H1 (cell line): ENCODE measurements at regions not wholly inside any gene's neighbourhood (a gene's known extent, or its start where the extent isn't known, plus 50 kb on each side); places are given as distances from the start of the nearest gene placed in this dataset.

Experiments
- CTCF ChIA-PET: fragments of 300-600 bp; sonication (Branson Sonifier 250); formaldehyde crosslinking; loops from one replicate; lab custom pipeline; 2021; ENCODE audit not compliant: partially characterized antibody; lab: Charles Lee
- POLR2A ChIA-PET: fragments of 300-600 bp; sonication (Branson Sonifier 250); formaldehyde crosslinking; loops from one replicate; lab custom pipeline; 2021; ENCODE audit warnings: inconsistent platforms; ENCODE audit not compliant: partially characterized antibody; lab: Charles Lee
- DNase-seq, 2 experiments: peaks; one replicate each; pipeline versions ENCODE4 v3.0.0 to v3.0.0-alpha.2; 2010 to 2022; ENCODE audit warnings: low spot score in 2 of 2, low read depth in 1 of 2, mixed read lengths in 1 of 2
- FAIRE-seq: peaks from 2 replicates; lab custom pipeline; 2011; peaks lifted over from hg19 to GRCh38; lab: Jason Lieb, UNC
- H2AFZ ChIP-seq: 2 replicates; pipeline ENCODE4 v1.8.1; 2012; ENCODE audit warnings: low read length, inconsistent platforms
- H2AK5ac ChIP-seq: 2 replicates; pipeline ENCODE4 v1.6.1; 2013; ENCODE audit warnings: low read depth, low read length
- H2BK120ac ChIP-seq: replicated peaks from 2 replicates; pipeline ENCODE3; 2013; ENCODE audit warnings: low read depth, low read length, inconsistent platforms
- H2BK12ac ChIP-seq: 2 replicates; pipeline ENCODE4 v1.6.1; 2013; ENCODE audit warnings: low read depth, low read length
- H2BK15ac ChIP-seq: 2 replicates; pipeline ENCODE4 v1.6.1; 2013; ENCODE audit warnings: low read length
- H2BK20ac ChIP-seq: 2 replicates; pipeline ENCODE4 v1.6.1; 2013; ENCODE audit warnings: low read length
- H2BK5ac ChIP-seq: 2 replicates; pipeline ENCODE4 v1.6.1; 2013; ENCODE audit warnings: low read depth, low read length
- H3K14ac ChIP-seq: 2 replicates; pipeline ENCODE4 v1.6.1; 2013; ENCODE audit warnings: inconsistent platforms; ENCODE audit not compliant: insufficient read length
- H3K18ac ChIP-seq: 2 replicates; pipeline ENCODE4 v1.6.1; 2013; ENCODE audit warnings: low read length; ENCODE audit errors: extremely low read depth
- H3K23ac ChIP-seq: 2 replicates; pipeline ENCODE4 v1.6.1; 2013; ENCODE audit warnings: inconsistent platforms; ENCODE audit not compliant: insufficient read length
- H3K23me2 ChIP-seq: 2 replicates; pipeline ENCODE4 v1.6.1; 2013; ENCODE audit warnings: low read depth, low read length
- H3K27ac ChIP-seq: 2 replicates; pipeline ENCODE4 v1.6.1; 2011; ENCODE audit warnings: low read depth, low read length, inconsistent platforms
- H3K27me3 ChIP-seq, 4 experiments: replicated peaks in 1 of 4; 1 replicate in 1 of 4; 2 replicates in 3 of 4; pipeline versions ENCODE4 v1.6.1 to v1.8.1; 2011 to 2013; ENCODE audit warnings: low read length in 3 of 4, mild to moderate bottlenecking in 3 of 4, inconsistent platforms in 2 of 4, mixed read lengths in 2 of 4, moderate library complexity in 1 of 4; ENCODE audit not compliant: control insufficient read depth in 3 of 4, insufficient read depth in 3 of 4; ENCODE audit errors: extremely low read depth in 1 of 4
- H3K36me3 ChIP-seq, 4 experiments: 2 replicates each; pipeline versions ENCODE4 v1.6.1 to v1.8.1; 2011 to 2013; ENCODE audit warnings: mild to moderate bottlenecking in 4 of 4, low read length in 3 of 4, moderate library complexity in 2 of 4, control low read depth in 1 of 4, inconsistent platforms in 1 of 4; ENCODE audit not compliant: insufficient read depth in 4 of 4, control insufficient read depth in 2 of 4
- H3K4ac ChIP-seq: replicated peaks from 2 replicates; pipeline ENCODE3; 2013; ENCODE audit warnings: low read length, low read depth, mixed read lengths, inconsistent platforms; ENCODE audit not compliant: insufficient read length
- H3K4me1 ChIP-seq, 4 experiments: replicated peaks in 1 of 4; 1 replicate in 1 of 4; 2 replicates in 3 of 4; pipeline versions ENCODE4 v1.6.1 to v1.8.1; 2011 to 2013; ENCODE audit warnings: low read length in 3 of 4, inconsistent platforms in 2 of 4, mixed read lengths in 1 of 4; ENCODE audit not compliant: insufficient read depth in 4 of 4, control insufficient read depth in 3 of 4
- H3K4me2 ChIP-seq, 2 experiments: 2 replicates each; pipeline versions ENCODE4 v1.6.1 to v1.8.1; 2011 to 2013; ENCODE audit warnings: low read depth in 2 of 2, low read length in 2 of 2, control low read depth in 1 of 2, inconsistent platforms in 1 of 2, mild to moderate bottlenecking in 1 of 2; ENCODE audit not compliant: insufficient read depth in 1 of 2
- H3K4me3 ChIP-seq, 4 experiments: fragments of 200-600, 300-600 bp in 1 of 4; sonication (generic), shearing (Covaris generic), sonication (Bioruptor Twin) in 1 of 4; 2 replicates each; pipeline versions ENCODE4 v1.5.1 to v1.8.1; 2011 to 2016; ENCODE audit warnings: low read length in 4 of 4, low read depth in 3 of 4, control low read depth in 2 of 4, inconsistent platforms in 2 of 4, mild to moderate bottlenecking in 2 of 4, mixed read lengths in 1 of 4, moderate library complexity in 1 of 4; ENCODE audit not compliant: insufficient read depth in 2 of 4; ENCODE audit errors: extremely low read depth in 1 of 4
- H3K56ac ChIP-seq: replicated peaks from 2 replicates; pipeline ENCODE3; 2013; ENCODE audit warnings: low read depth, mild to moderate bottlenecking, mixed read lengths, low read length, inconsistent platforms; ENCODE audit not compliant: insufficient read length
- H3K79me1 ChIP-seq: 2 replicates; pipeline ENCODE4 v1.6.1; 2013; ENCODE audit warnings: low read depth, low read length, control low read depth
- H3K79me2 ChIP-seq, 2 experiments: 2 replicates each; pipeline versions ENCODE4 v1.6.1 to v1.8.1; 2012 to 2013; ENCODE audit warnings: low read length in 2 of 2, mild to moderate bottlenecking in 2 of 2, inconsistent platforms in 1 of 2; ENCODE audit not compliant: insufficient read depth in 2 of 2, control insufficient read depth in 1 of 2
- H3K9ac ChIP-seq, 4 experiments: replicated peaks in 1 of 4; 1 replicate in 1 of 4; 2 replicates in 3 of 4; pipeline versions ENCODE4 v1.6.1 to v1.8.1; 2011 to 2013; ENCODE audit warnings: low read depth in 3 of 4, low read length in 3 of 4, control low read depth in 2 of 4, mild to moderate bottlenecking in 2 of 4, moderate library complexity in 2 of 4, inconsistent platforms in 1 of 4; ENCODE audit errors: extremely low read depth in 1 of 4
- H3K9me3 ChIP-seq, 2 experiments: 2 replicates each; pipeline versions ENCODE4 v1.6.1 to v1.8.1; 2012 to 2013; ENCODE audit warnings: mild to moderate bottlenecking in 2 of 2, moderate library complexity in 2 of 2, control low read depth in 1 of 2, inconsistent platforms in 1 of 2, low read depth in 1 of 2, low read length in 1 of 2, mixed read lengths in 1 of 2; ENCODE audit not compliant: insufficient read depth in 2 of 2
- H4K20me1 ChIP-seq, 2 experiments: replicated peaks in 1 of 2; 2 replicates each; pipeline versions ENCODE3 to v1.8.1; 2011 to 2013; ENCODE audit warnings: inconsistent platforms in 2 of 2, low read length in 2 of 2, mild to moderate bottlenecking in 1 of 2; ENCODE audit not compliant: insufficient read depth in 2 of 2, control insufficient read depth in 1 of 2
- H4K5ac ChIP-seq: 2 replicates; pipeline ENCODE4 v1.6.1; 2013; ENCODE audit warnings: low read length, low read depth, mixed read lengths, inconsistent platforms; ENCODE audit not compliant: insufficient read length
- H4K8ac ChIP-seq: 2 replicates; pipeline ENCODE4 v1.8.0; 2013; ENCODE audit warnings: mild to moderate bottlenecking, moderate library complexity, low read length, inconsistent platforms; ENCODE audit not compliant: insufficient read depth; ENCODE audit errors: extremely low read depth
- H4K91ac ChIP-seq: replicated peaks from 2 replicates; pipeline ENCODE3; 2013; ENCODE audit warnings: low read length, mixed read lengths, inconsistent platforms; ENCODE audit not compliant: insufficient read length
- ASH2L ChIP-seq: fragments of 200-600, 300-600 bp; sonication (generic); IDR thresholded peaks from one replicate; pipeline ENCODE4 v1.7.1; 2017; ENCODE audit warnings: low read length
- CBX5 ChIP-seq: fragments of 300-800, 300-1000 bp; sonication (generic); IDR thresholded peaks from 2 replicates; pipeline ENCODE4 v1.7.1; 2016; ENCODE audit warnings: antibody characterized with exemption, low read length, low read depth
- CTBP2 ChIP-seq: IDR thresholded peaks from 2 replicates; pipeline ENCODE4 v1.7.0; 2011; ENCODE audit warnings: borderline replicate concordance, mild to moderate bottlenecking, moderate library complexity, mixed read lengths, low read length; ENCODE audit not compliant: insufficient read depth, insufficient read length
- FOSL1 ChIP-seq: IDR thresholded peaks from 2 replicates; pipeline ENCODE4 v1.6.1; 2011; ENCODE audit warnings: mild to moderate bottlenecking, low read depth, low read length, moderate library complexity; ENCODE audit not compliant: insufficient read depth
- JUN ChIP-seq: IDR thresholded peaks from 2 replicates; pipeline ENCODE4 v1.6.1; 2011; ENCODE audit warnings: low read depth, mild to moderate bottlenecking, improper control_type of control experiment, low read length
- KDM1A ChIP-seq: fragments of 200-600, 300-600 bp; sonication (generic); IDR thresholded peaks from 2 replicates; pipeline ENCODE4 v1.7.1; 2016; ENCODE audit warnings: mild to moderate bottlenecking, low read length, borderline replicate concordance
- RFX5 ChIP-seq: IDR thresholded peaks from 2 replicates; pipeline ENCODE4 v1.6.1; 2011; ENCODE audit warnings: low read depth, low read length, improper control_type of control experiment, borderline replicate concordance
- SAP30 ChIP-seq: fragments of 300-600 bp; sonication (generic); IDR thresholded peaks from 2 replicates; pipeline ENCODE4 v1.7.1; 2012; ENCODE audit warnings: low read length, moderate library complexity, mild to moderate bottlenecking, inconsistent platforms; ENCODE audit not compliant: insufficient read depth, insufficient replicate concordance
- SIN3A ChIP-seq, 2 experiments: IDR thresholded peaks in 1 of 2; conservative IDR thresholded peaks in 1 of 2; 2 replicates each; pipeline ENCODE4 v1.6.1; 2011 to 2012; ENCODE audit warnings: low read length in 2 of 2, improper control_type of control experiment in 1 of 2, low read depth in 1 of 2, mild to moderate bottlenecking in 1 of 2
- SP1 ChIP-seq: IDR thresholded peaks from 2 replicates; pipeline ENCODE4 v1.6.1; 2011; ENCODE audit warnings: low read depth, low read length
- WGBS, 2 experiments: shearing (Covaris generic) in 1 of 2; methylation state at CpG; one replicate each; pipeline versions ENCODE4 v1.1.6 to v1.1.7; 2013 to 2015; ENCODE audit warnings: low lambda C conversion rate in 2 of 2, mixed read lengths in 2 of 2, inconsistent platforms in 1 of 2, low coverage in 1 of 2, missing lambda C conversion rate in 1 of 2; ENCODE audit not compliant: insufficient replicate concordance in 2 of 2, insufficient coverage in 1 of 2, insufficient read length in 1 of 2; ENCODE audit errors: extremely low coverage in 1 of 2, missing lambda C conversion rate in 1 of 2; 5-methylcytosine and 5-hydroxymethylcytosine counted together
- TF ChIP-seq, protein P1 (sequence below), 3 experiments: IDR thresholded peaks; 1 replicate in 2 of 3; 2 replicates in 1 of 3; pipeline versions ENCODE4 v1.5.1 to v1.6.1; 2011; ENCODE audit warnings: low read length in 3 of 3, mild to moderate bottlenecking in 3 of 3, inconsistent platforms in 2 of 3, low read depth in 1 of 3, moderate library complexity in 1 of 3; ENCODE audit not compliant: insufficient read depth in 1 of 3; ENCODE audit errors: control extremely low read depth in 1 of 3

DNA sequence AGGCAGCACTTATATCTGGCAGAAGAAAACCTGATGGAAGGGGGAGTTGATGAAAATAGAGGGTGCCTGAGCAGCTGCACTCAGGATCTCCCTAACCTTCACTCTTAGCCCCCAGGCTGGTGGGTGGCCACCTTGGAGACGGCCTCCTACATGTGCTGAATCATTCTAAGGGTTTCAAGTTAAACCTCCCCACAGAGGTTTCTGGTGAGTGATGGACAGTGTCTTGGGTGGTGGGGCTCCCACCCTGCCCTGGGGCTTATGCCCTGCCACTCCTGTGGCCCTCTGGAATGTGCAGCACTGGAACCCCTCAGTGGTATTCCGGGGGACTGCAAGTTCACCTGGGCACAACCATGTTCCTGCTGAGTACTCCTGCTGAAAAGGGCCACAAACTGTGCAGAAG lies 357.2 kb downstream of the CD83 start:
- no peak overlapping the region for H4K8ac ChIP-seq
- H3K4me2 ChIP-seq, result no peak overlapping the region
- ChIA-PET POLR2A (no interaction called here), CTCF (interaction anchor here (0.8 to 1.7 kb wide), 2 partner anchors 12 to 192 kb away, joined by 3 to 4 read pairs; no protein-coding TSS in a partner anchor)
- DNase-seq (no peak), FAIRE-seq (no peak)
- H4K5ac ChIP-seq, result no peak overlapping the region
- WGBS, 2 experiments, result 100% methylated on average over 2 of the region's 2 CpGs; no CpG with 5 or more reads in 1 of the 2 experiments
- H3K56ac ChIP-seq, result no peak overlapping the region
- no peaks in the 10 kb centered on the region; the same call in 1 of the 2 replicates for H3K79me1 ChIP-seq
- H3K4ac ChIP-seq, result no peak overlapping the region
- H2BK12ac ChIP-seq, result no peak overlapping the region
- H2BK15ac ChIP-seq, result no peak overlapping the region
- no peak overlapping the region for H2BK20ac ChIP-seq
- no peaks in the 10 kb centered on the region for H3K79me2 ChIP-seq
- H4K91ac ChIP-seq, result no peak overlapping the region
- peaks cover 7% of the 10 kb centered on the region in 2 experiments; a peak in 3 of 4 replicates for H3K9me3 ChIP-seq
- H3K36me3 ChIP-seq, result peaks cover 0 to 4% (median 0%) of the 10 kb centered on the region in 4 experiments; a peak in 1 of 8 replicates
- H2BK120ac ChIP-seq, result no peak overlapping the region
- H3K4me3 ChIP-seq, result no peak overlapping the region
- H3K18ac ChIP-seq, result no peak overlapping the region
- H2AFZ ChIP-seq, result no peak overlapping the region
- H2AK5ac ChIP-seq, result no peak overlapping the region
- no peak overlapping the region for H2BK5ac ChIP-seq
- H3K4me1 ChIP-seq, result peaks cover 0 to 2% (median 0%) of the 10 kb centered on the region in 4 experiments; a peak in 2 of 7 replicates
- H3K14ac ChIP-seq, result no peak overlapping the region
- H3K23me2 ChIP-seq, result no peaks in the 10 kb centered on the region
- H4K20me1 ChIP-seq, result no peaks in the 10 kb centered on the region
- H3K27me3 ChIP-seq, result no peaks in the 10 kb centered on the region
- H3K27ac ChIP-seq, result no peak overlapping the region
- H3K23ac ChIP-seq, result no peak overlapping the region
- H3K9ac ChIP-seq, result no peak overlapping the region
- no peak for TF ChIP-seq JUN
- no peak for TF ChIP-seq SIN3A (conservative IDR thresholded peaks at IDR 0.05 in 1 of 2, IDR thresholded peaks at IDR 0.05 in 1 of 2; ENCODE audit: low read depth in 1 of 2, low read length in 2 of 2)
- TF ChIP-seq CBX5, result no peak
- TF ChIP-seq SP1, result no peak
- TF ChIP-seq CTBP2, result no peak
- TF ChIP-seq FOSL1, result no peak
- TF ChIP-seq, protein P1, sequence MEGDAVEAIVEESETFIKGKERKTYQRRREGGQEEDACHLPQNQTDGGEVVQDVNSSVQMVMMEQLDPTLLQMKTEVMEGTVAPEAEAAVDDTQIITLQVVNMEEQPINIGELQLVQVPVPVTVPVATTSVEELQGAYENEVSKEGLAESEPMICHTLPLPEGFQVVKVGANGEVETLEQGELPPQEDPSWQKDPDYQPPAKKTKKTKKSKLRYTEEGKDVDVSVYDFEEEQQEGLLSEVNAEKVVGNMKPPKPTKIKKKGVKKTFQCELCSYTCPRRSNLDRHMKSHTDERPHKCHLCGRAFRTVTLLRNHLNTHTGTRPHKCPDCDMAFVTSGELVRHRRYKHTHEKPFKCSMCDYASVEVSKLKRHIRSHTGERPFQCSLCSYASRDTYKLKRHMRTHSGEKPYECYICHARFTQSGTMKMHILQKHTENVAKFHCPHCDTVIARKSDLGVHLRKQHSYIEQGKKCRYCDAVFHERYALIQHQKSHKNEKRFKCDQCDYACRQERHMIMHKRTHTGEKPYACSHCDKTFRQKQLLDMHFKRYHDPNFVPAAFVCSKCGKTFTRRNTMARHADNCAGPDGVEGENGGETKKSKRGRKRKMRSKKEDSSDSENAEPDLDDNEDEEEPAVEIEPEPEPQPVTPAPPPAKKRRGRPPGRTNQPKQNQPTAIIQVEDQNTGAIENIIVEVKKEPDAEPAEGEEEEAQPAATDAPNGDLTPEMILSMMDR (IDR thresholded peaks at IDR 0.05; ENCODE audit: control extremely low read depth in 1 of 3, insufficient read depth in 1 of 3, low read depth in 1 of 3, low read length in 3 of 3), result peak; percentile 22 to 30 (median 25); a peak in 3 of 4 replicates
- no peak for TF ChIP-seq SAP30
- no peak for TF ChIP-seq RFX5
- TF ChIP-seq ASH2L, result no peak
- TF ChIP-seq KDM1A, result no peak
